ENCODE measurements at regions not wholly inside any gene's neighbourhood (a gene's known extent, or its start where the extent isn't known, plus 50 kb on each side); places are given as distances from the start of the nearest gene placed in this dataset.

- TF ChIP-seq POLR2A (IDR thresholded peaks at IDR 0.05; ENCODE audit: low read depth, low read length) (no peak), POLR2AphosphoS5 (IDR thresholded peaks at IDR 0.05; ENCODE audit: low read depth, low read length) (no peak)
Measured at GRCh38 chr1:54487571-54488050, 60.4 kb upstream of the ACOT11 start.

All from GM12892 (cell line).